NCI-H510A (cell line): ENCODE measurements at regions not wholly inside any gene's neighbourhood (a gene's known extent, or its start where the extent isn't known, plus 50 kb on each side); places are given as distances from the start of the nearest gene placed in this dataset.

Source experiments
- DNase-seq: peaks from one replicate; lab custom pipeline; 2025; lab: John Stamatoyannopoulos, UW

DNA sequence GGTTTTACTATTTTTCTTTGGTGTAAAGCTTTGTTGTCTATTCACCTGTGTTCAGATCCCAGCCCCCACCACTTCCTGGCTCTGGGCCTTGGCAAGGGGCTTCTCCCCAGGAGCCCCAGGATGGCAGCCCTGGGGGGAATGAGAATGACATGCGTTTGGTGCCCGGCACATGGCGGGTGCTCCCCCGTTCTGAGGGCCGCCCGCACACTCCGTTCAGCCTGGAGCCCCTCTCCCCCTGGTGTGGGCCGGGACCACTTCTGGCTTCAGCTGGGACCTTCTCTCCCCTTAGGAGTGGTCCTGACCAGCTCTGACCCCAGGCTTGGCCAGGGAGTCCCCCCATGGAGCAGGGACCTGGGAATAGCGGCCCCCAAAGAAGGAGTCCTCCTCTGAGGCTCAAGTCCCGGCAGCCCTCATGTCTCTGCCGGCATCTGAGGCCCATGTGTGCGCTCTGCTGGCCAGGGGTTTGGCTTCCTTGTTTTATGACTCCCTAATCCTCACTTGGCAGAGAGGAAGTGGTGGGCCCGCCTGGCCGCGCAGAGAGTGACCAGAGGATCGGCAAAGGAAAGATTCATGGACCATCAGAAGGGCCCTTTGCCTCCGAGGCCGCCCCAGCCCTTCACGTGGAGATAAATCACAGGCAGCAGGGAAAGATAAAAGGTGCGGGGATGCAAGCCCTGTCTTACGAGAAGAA is 57.0 kb upstream of the LMX1B start:
- no peak for DNase-seq

DNA sequence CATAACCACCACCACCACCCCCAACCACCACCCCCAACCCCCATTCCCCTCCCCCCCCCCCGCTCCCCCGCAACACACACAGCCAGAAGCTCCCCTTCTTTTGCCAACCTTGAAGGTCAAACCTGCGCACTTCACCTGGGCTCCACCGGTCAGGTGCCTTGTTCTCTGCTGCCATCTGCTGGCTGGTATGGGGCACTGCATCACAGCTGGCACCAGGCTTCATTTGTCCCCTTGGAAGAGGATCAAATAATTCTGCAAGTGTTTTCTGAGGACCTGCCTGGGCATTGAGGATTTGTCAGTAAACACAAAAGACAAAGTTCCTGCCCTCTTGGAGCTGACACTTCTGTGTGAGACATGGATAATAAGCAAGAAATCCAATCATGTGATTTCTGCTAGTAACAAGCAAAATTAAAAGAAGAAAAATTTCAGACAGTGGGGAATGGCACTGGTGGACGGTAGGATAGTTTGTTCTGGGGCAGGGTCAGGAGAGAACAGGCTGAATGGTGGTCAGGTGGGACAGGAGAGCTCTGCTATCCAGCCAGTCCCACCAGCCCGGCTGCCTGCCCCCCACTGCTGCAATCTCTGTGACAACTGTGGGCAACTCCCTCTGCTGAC is 55.6 kb upstream of the LMX1B start:
- DNase-seq: peak; percentile 13

DNA sequence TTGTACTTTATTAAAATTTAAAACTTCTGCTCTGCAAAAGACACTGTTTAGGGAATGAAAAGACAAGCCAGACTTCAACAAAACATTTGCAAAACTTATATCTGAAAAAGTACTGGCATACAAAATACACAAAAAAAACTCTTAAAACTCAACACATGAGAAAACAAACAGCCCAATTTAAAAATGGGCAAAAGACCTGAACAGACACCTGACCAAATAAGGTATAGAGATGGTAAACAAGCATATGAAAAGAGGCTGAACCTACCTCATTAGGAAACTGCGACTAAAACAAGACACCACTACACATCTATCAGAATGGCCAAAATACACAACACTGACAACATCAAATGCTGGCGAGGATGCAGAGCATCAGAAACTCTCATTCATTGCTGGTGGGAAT is 54.4 kb upstream of the LMX1B start:
- DNase-seq: no peak

DNA sequence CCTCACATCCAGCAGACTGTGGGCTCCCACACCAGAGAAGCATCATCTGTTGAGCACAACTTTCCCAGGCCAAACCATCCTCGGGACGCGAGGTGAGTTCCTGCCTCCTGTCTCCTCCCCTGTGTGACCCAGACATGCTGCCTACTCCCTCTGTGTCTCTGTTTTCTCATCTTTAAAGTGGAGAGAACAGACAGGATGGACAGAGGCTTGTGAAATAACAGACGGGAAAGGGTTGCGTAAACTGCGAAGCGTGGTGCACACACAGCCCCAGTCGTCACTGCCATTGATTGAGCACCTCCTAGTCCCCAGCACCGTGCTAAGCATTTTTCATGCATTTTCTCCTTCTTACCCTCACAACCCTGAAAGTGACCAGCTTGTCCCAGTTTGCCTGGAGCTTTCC is 52.1 kb upstream of the LMX1B start:
- no peak for DNase-seq

DNA sequence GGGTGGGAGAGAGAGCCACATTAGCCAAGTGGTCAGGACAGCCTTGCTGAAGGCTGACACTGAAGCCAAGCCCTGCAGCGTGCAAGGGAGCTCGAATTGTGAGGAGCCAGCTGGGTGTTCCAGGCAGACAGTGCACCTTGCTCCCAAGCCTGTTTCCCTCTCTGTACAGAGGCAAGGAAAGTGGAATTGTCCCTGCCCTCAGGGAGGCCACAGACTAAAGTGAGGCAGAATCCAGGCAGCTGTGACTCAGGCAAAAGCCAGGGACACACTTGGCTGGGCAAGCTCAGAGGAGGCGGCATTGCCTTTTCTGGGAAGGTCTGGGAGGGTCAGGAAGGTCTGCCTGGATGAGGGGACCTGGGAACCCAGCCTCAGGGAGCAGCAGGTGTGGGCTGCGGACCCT is 50.2 kb upstream of the LMX1B start:
- DNase-seq: no peak
